ENCODE measurements at regions not wholly inside any gene's neighbourhood (a gene's known extent, or its start where the extent isn't known, plus 50 kb on each side); places are given as distances from the start of the nearest gene placed in this dataset.

DNA sequence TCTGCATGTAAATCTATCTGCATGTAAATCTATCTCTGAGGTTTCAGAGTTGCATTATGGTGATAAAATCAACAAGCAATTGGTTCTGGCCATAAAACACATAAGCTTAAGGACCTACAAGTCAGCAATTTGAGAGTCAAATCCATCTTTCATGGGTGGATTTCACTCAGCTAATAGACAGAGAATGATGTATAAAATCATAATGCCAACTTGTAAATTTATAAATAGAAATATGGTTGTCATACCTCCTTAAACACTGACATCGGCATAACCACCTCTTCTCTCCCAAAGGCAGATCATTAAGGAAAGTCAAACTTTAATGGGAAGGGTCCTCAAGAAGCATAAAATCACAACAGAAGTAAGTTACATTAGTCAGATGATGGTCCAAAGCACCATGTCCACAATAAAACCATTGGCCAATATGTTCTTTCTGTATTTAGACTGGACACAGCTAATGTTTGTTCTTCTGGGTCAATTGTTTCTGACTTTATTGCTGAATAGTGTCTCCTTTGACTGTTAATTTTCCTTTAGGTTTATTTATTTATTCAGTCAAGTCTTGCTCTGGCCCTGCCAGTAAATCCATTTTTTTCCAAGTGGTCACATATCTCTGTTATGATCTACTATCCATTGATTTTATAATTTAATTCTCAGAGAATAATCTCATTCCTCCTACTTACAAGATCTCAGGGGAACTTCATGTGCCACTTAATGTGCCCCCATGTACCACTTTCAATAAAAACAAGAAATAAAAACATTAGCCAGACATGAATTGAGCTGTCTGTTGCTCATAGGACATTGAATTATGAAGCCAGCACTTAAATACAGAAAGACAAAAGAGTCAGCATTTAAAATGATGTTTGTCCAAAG is 382.9 kb upstream of the IRAK1BP1 start:
- H3K4me1 ChIP-seq (ENCODE audit: control insufficient read depth in 2 of 2, insufficient read depth in 2 of 2, low read length in 2 of 2), result no peaks in the 10 kb centered on the region
- Mint-ChIP-seq H3K9me3 (peaks cover 0 to 7% (median 0%) of the 10 kb centered on the region in 11 donors), H3K4me1 (no peaks in the 10 kb centered on the region), H3K27ac (no peak overlapping the region), H3K27me3 (no peaks in the 10 kb centered on the region), H3K36me3 (no peaks in the 10 kb centered on the region), H3K4me3 (no peak overlapping the region)
- H3K27ac ChIP-seq (ENCODE audit: low read depth, low read length), result no peak overlapping the region
- POLR2A ChIA-PET, result no interaction called here
- no peaks in the 10 kb centered on the region for H3K27me3 ChIP-seq (ENCODE audit: control insufficient read depth in 2 of 2, insufficient read depth in 2 of 2, low read length in 2 of 2)
- H3K9me3 ChIP-seq (ENCODE audit: control insufficient read depth in 2 of 3, low read length in 3 of 3), result no peaks in the 10 kb centered on the region
- no peaks in the 10 kb centered on the region for H3K36me3 ChIP-seq (ENCODE audit: control insufficient read depth in 2 of 3, insufficient read depth in 3 of 3, low read length in 3 of 3)
- CTCF ChIA-PET, result no interaction called here
- no peak overlapping the region for H3K4me3 ChIP-seq (ENCODE audit: low read length)
- DNase-seq (no peak), ATAC-seq (no peak)
- intact Hi-C loops (cut with micrococcal nuclease), result no loop called here

DNA sequence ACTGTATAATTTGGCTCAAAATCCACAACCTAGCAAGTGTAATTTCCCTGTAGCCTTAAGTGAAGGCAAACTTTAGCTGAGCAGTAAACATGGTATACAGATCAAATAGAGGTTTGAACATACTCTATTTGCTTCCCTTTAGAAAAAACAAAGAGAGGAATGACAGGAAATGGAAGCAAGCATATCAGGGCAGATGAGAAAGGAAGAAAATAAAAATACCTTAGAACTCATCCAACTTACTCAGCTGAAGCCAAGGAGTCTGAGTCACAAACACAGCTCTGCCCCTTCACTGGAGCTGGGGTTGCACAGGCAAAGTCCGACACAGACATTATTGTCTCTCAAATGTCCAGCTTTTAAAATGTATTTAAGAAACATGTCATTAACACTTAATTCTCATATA is 379.9 kb upstream of the IRAK1BP1 start:
- Histone ChIP-seq H3K9me3 (ENCODE audit: control insufficient read depth in 2 of 3, low read length in 3 of 3) (no peaks in the 10 kb centered on the region), H3K27ac (ENCODE audit: low read depth, low read length) (no peak overlapping the region), H3K4me1 (ENCODE audit: control insufficient read depth in 2 of 2, insufficient read depth in 2 of 2, low read length in 2 of 2) (no peaks in the 10 kb centered on the region), H3K4me3 (ENCODE audit: low read length) (no peak overlapping the region), H3K27me3 (ENCODE audit: control insufficient read depth in 2 of 2, insufficient read depth in 2 of 2, low read length in 2 of 2) (no peaks in the 10 kb centered on the region), H3K36me3 (ENCODE audit: control insufficient read depth in 2 of 3, insufficient read depth in 3 of 3, low read length in 3 of 3) (no peaks in the 10 kb centered on the region)
- intact Hi-C loops (cut with micrococcal nuclease), result no loop called here
- peaks cover 0 to 5% (median 0%) of the 10 kb centered on the region in 11 donors for H3K9me3 Mint-ChIP-seq
- CTCF ChIA-PET, result interaction anchor here (0.6 kb wide), 1 partner anchor 9 kb away, joined by 3 read pairs; no protein-coding TSS in a partner anchor
- POLR2A ChIA-PET, result no interaction called here
- no peak for DNase-seq
- H3K4me1 Mint-ChIP-seq, result no peaks in the 10 kb centered on the region
- H3K4me3 Mint-ChIP-seq, result no peak overlapping the region
- ATAC-seq, result no peak
- no peaks in the 10 kb centered on the region for H3K36me3 Mint-ChIP-seq
- no peak overlapping the region for H3K27ac Mint-ChIP-seq
- peaks cover 0 to 4% (median 0%) of the 10 kb centered on the region in 5 donors for H3K27me3 Mint-ChIP-seq

DNA sequence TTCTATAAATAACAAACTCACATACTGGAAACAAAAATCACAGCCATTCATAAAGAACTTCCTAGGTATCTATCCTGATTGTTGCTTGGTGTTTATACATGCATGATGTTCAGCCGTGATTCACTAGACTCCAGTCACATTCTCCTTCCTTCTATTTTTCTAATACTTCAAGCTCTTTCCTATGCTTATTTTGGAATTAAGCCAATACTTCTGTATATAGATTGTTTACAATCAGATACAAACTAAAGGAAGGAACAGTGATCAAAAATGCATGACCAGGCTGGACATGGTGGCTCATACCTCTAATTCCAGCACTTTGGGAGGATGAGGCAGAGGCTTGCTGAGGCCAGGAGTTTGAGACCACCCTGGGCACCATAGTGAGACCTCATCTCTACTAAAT is 377.5 kb upstream of the IRAK1BP1 start:
- ChIA-PET CTCF (no interaction called here), POLR2A (no interaction called here)
- Mint-ChIP-seq H3K27ac (no peak overlapping the region), H3K4me1 (no peaks in the 10 kb centered on the region), H3K4me3 (no peak overlapping the region), H3K36me3 (no peaks in the 10 kb centered on the region), H3K9me3 (peaks cover 0 to 5% (median 0%) of the 10 kb centered on the region in 11 donors), H3K27me3 (peaks cover 0 to 4% (median 0%) of the 10 kb centered on the region in 5 donors)
- H3K27me3 ChIP-seq (ENCODE audit: control insufficient read depth in 2 of 2, insufficient read depth in 2 of 2, low read length in 2 of 2), result no peaks in the 10 kb centered on the region
- ATAC-seq, result no peak
- intact Hi-C loops (cut with micrococcal nuclease), result no loop called here
- H3K9me3 ChIP-seq (ENCODE audit: control insufficient read depth in 2 of 3, low read length in 3 of 3), result no peaks in the 10 kb centered on the region
- no peaks in the 10 kb centered on the region for H3K36me3 ChIP-seq (ENCODE audit: control insufficient read depth in 2 of 3, insufficient read depth in 3 of 3, low read length in 3 of 3)
- no peaks in the 10 kb centered on the region for H3K4me1 ChIP-seq (ENCODE audit: control insufficient read depth in 2 of 2, insufficient read depth in 2 of 2, low read length in 2 of 2)
- H3K4me3 ChIP-seq (ENCODE audit: low read length), result no peak overlapping the region
- H3K27ac ChIP-seq (ENCODE audit: low read depth, low read length), result no peak overlapping the region
- no peak for DNase-seq

DNA sequence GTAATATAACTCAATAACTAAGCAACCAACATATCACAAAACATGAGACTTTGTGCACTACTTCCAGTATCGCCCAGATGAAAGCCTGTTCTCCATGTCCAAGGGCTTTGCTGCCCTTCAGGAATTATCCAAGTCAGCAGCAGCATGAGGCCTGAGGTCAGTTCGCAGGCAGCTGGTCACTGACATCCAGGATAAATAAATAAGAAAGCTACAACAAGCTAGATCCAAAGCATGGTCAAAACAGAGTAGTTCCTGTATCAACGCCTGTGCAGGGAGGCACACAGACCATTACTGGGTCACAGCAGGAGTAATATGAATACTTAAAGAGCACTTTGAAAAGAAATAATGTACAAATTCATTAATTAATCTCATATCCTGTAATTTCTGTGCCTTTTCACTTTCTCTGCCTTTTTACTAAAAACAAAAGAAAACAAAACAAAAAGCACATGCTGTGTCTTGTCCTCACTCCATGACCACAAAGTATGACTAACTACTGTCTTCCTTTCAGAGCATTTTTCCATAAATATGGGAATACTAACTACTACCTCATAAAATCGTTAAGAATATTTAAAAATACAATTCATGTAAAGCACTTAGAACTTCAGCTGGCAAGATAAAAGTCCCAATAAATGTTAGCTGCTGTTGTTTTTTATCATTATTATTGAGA is 374.9 kb upstream of the IRAK1BP1 start:
- H3K36me3 Mint-ChIP-seq, result no peaks in the 10 kb centered on the region
- intact Hi-C loops (cut with micrococcal nuclease), result no loop called here
- no peak overlapping the region for H3K4me3 Mint-ChIP-seq
- Histone ChIP-seq H3K36me3 (ENCODE audit: control insufficient read depth in 2 of 3, insufficient read depth in 3 of 3, low read length in 3 of 3) (no peaks in the 10 kb centered on the region), H3K27ac (ENCODE audit: low read depth, low read length) (no peak overlapping the region), H3K27me3 (ENCODE audit: control insufficient read depth in 2 of 2, insufficient read depth in 2 of 2, low read length in 2 of 2) (no peaks in the 10 kb centered on the region), H3K4me3 (ENCODE audit: low read length) (no peak overlapping the region), H3K9me3 (ENCODE audit: control insufficient read depth in 2 of 3, low read length in 3 of 3) (no peaks in the 10 kb centered on the region), H3K4me1 (ENCODE audit: control insufficient read depth in 2 of 2, insufficient read depth in 2 of 2, low read length in 2 of 2) (no peaks in the 10 kb centered on the region)
- no peak for ATAC-seq
- peaks cover 0 to 5% (median 0%) of the 10 kb centered on the region in 11 donors for H3K9me3 Mint-ChIP-seq
- DNase-seq, result no peak
- H3K27me3 Mint-ChIP-seq, result peaks cover 0 to 4% (median 0%) of the 10 kb centered on the region in 5 donors
- H3K27ac Mint-ChIP-seq, result no peak overlapping the region
- POLR2A ChIA-PET, result no interaction called here
- no peaks in the 10 kb centered on the region for H3K4me1 Mint-ChIP-seq
- CTCF ChIA-PET, result no interaction called here

DNA sequence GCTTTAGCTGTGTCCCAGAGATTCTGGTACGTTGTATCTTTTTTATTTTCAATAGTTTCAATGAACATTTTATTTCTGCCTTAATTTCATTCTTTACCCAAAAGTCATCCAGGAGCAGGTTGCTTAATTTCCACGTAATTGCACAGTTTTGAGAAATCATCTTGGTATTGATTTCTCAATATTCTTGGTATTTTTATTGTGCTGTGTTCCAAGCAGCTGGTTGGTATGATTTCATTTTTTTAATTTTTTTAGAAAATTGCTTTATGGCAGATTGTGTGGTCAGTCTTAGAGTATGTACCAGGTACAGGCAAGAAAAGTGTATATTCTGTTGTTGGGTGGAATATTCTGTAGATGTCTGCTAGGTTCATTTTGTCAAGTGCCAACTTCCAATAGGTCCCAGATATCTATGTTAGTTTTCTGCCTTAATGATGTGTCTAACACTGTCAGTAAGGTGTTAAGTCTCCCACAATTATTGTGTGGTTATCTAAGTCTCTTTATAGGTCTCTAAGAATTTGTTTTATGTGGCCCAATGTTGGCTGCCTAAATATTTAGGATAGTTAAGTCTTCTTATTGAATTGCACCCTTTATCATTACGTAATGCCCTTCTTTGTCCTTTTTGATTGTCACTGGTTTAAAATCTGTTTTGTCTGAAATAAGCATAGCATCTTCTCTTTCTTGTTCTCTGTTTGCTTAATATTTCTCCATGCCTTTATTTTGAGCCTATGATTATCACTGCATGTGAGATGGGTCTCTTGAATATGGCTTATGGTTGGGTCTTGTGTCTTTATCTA is 366.9 kb upstream of the IRAK1BP1 start:
- H3K27ac ChIP-seq (ENCODE audit: low read depth, low read length), result no peak overlapping the region
- no peak overlapping the region for H3K4me3 ChIP-seq (ENCODE audit: low read length)
- Mint-ChIP-seq H3K36me3 (no peaks in the 10 kb centered on the region), H3K27me3 (no peaks in the 10 kb centered on the region), H3K9me3 (peaks cover 0 to 8% (median 4%) of the 10 kb centered on the region in 11 donors), H3K4me1 (no peaks in the 10 kb centered on the region), H3K27ac (no peak overlapping the region), H3K4me3 (no peak overlapping the region)
- ChIA-PET CTCF (no interaction called here), POLR2A (no interaction called here)
- intact Hi-C loops (cut with micrococcal nuclease), result no loop called here
- no peak for DNase-seq
- H3K27me3 ChIP-seq (ENCODE audit: control insufficient read depth in 2 of 2, insufficient read depth in 2 of 2, low read length in 2 of 2), result no peaks in the 10 kb centered on the region
- H3K9me3 ChIP-seq (ENCODE audit: control insufficient read depth in 2 of 3, low read length in 3 of 3), result no peaks in the 10 kb centered on the region
- no peak for ATAC-seq
- no peaks in the 10 kb centered on the region for H3K4me1 ChIP-seq (ENCODE audit: control insufficient read depth in 2 of 2, insufficient read depth in 2 of 2, low read length in 2 of 2)
- H3K36me3 ChIP-seq (ENCODE audit: control insufficient read depth in 2 of 3, insufficient read depth in 3 of 3, low read length in 3 of 3), result no peaks in the 10 kb centered on the region

DNA sequence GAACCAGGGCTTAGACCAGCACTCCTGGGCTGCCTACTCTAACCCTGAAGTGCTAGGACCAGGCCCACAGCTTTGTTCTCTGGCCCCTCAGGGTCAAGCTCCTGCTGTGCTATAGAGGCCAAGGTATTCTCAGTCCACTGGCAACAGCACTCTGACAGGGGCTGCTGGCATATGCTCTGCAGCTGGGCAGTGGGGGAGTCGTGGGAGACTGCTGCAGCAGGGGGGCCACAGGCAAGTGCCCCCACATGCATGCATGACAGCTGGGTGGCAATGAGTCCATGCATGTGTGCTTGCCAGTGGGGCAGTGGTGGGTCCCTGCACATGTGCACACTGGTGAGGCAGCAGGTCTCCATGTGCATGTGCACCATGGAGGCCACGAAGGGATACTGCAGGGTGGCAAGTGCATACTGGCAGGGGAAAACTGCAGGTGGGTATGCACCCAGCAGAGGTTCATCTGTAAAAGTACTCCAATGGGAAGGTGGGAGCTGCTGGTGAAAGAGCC is 364.9 kb upstream of the IRAK1BP1 start:
- Histone ChIP-seq H3K4me3 (ENCODE audit: low read length) (no peak overlapping the region), H3K36me3 (ENCODE audit: control insufficient read depth in 2 of 3, insufficient read depth in 3 of 3, low read length in 3 of 3) (no peaks in the 10 kb centered on the region), H3K9me3 (ENCODE audit: control insufficient read depth in 2 of 3, low read length in 3 of 3) (peaks cover 0 to under 1% (median 0%) of the 10 kb centered on the region in 3 experiments), H3K27me3 (ENCODE audit: control insufficient read depth in 2 of 2, insufficient read depth in 2 of 2, low read length in 2 of 2) (no peaks in the 10 kb centered on the region), H3K27ac (ENCODE audit: low read depth, low read length) (no peak overlapping the region), H3K4me1 (ENCODE audit: control insufficient read depth in 2 of 2, insufficient read depth in 2 of 2, low read length in 2 of 2) (no peaks in the 10 kb centered on the region)
- H3K27me3 Mint-ChIP-seq, result no peaks in the 10 kb centered on the region
- ATAC-seq (no peak), DNase-seq (no peak)
- intact Hi-C loops (cut with micrococcal nuclease), result no loop called here
- peaks cover 1 to 15% (median 8%) of the 10 kb centered on the region in 11 donors for H3K9me3 Mint-ChIP-seq
- H3K4me3 Mint-ChIP-seq, result no peak overlapping the region
- no peak overlapping the region for H3K27ac Mint-ChIP-seq
- no peaks in the 10 kb centered on the region for H3K4me1 Mint-ChIP-seq
- ChIA-PET POLR2A (no interaction called here), CTCF (no interaction called here)
- peaks cover 0 to 7% (median 0%) of the 10 kb centered on the region in 5 donors for H3K36me3 Mint-ChIP-seq

Measured in naive thymus-derived CD4-positive, alpha-beta T cell (primary cell).